SU-DHL-6 (cell line): ENCODE measurements at regions not wholly inside any gene's neighbourhood (a gene's known extent, or its start where the extent isn't known, plus 50 kb on each side); places are given as distances from the start of the nearest gene placed in this dataset.

Experiments
- EZH2phosphoT487 ChIP-seq: fragments of 200-600 bp; sonication (generic), shearing (Covaris generic); conservative IDR thresholded peaks from 2 replicates; pipeline ENCODE4 v1.6.1; 2018; ENCODE audit warnings: mild to moderate bottlenecking, antibody characterized with exemption, low read length, moderate library complexity, mixed read lengths
- TF ChIP-seq, protein P1 (sequence below): fragments of 200-600 bp; sonication (generic); IDR thresholded peaks from one replicate; pipeline ENCODE4 v1.5.1; 2017; ENCODE audit warnings: antibody characterized with exemption, mild to moderate bottlenecking, low read length, moderate library complexity; ENCODE audit not compliant: insufficient read depth, poor library complexity, severe bottlenecking

DNA sequence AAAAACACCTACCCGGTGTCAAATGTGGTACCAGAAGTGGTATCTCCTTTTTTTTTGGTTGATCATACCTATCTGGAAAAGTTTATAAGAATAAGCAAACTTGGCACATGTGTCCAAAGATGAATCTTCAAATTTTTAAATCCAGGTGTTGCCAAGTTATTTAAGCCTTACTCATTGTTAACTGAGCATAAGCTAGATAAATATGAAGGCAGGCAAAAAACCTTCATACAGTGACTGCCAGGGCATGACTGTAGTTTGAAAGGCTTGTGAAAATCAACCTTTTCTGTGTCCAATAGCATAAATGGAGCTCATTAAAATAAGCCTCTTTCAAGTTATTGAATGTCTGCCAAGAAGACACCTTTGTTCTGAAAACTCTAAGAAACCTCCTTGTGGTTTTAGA, 699.2 kb downstream of the DOK5 start:
- TF ChIP-seq, protein P1, sequence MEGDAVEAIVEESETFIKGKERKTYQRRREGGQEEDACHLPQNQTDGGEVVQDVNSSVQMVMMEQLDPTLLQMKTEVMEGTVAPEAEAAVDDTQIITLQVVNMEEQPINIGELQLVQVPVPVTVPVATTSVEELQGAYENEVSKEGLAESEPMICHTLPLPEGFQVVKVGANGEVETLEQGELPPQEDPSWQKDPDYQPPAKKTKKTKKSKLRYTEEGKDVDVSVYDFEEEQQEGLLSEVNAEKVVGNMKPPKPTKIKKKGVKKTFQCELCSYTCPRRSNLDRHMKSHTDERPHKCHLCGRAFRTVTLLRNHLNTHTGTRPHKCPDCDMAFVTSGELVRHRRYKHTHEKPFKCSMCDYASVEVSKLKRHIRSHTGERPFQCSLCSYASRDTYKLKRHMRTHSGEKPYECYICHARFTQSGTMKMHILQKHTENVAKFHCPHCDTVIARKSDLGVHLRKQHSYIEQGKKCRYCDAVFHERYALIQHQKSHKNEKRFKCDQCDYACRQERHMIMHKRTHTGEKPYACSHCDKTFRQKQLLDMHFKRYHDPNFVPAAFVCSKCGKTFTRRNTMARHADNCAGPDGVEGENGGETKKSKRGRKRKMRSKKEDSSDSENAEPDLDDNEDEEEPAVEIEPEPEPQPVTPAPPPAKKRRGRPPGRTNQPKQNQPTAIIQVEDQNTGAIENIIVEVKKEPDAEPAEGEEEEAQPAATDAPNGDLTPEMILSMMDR = no peak
- TF ChIP-seq EZH2phosphoT487 = no peak
